RKO (cell line): ENCODE measurements at regions not wholly inside any gene's neighbourhood (a gene's known extent, or its start where the extent isn't known, plus 50 kb on each side); places are given as distances from the start of the nearest gene placed in this dataset.

Source experiments
- DNase-seq: peaks from one replicate; pipeline ENCODE4 v3.0.0-alpha.2; 2016; ENCODE audit warnings: low spot score

- DNase-seq, result no peak
Observed at GRCh38 chr4:106429885-106430284, 61.3 kb upstream of the GIMD1 start.

GRCh38 chr4:106426069-106426468 is 57.5 kb upstream of the GIMD1 start:
- DNase-seq, result no peak

GRCh38 chr4:106425576-106425975 is 57.0 kb upstream of the GIMD1 start:
- DNase-seq, result no peak

- no peak for DNase-seq
Observed at GRCh38 chr4:106424426-106424825, 55.8 kb upstream of the GIMD1 start.

- no peak for DNase-seq
Observed at GRCh38 chr4:106423791-106424190, 55.2 kb upstream of the GIMD1 start.

GRCh38 chr4:106422766-106423165 is 54.2 kb upstream of the GIMD1 start:
- DNase-seq, result no peak

- no peak for DNase-seq
Observed at GRCh38 chr4:106421441-106422296, 53.1 kb upstream of the GIMD1 start.

- DNase-seq, result no peak
Observed at GRCh38 chr4:106418444-106418843, 49.9 kb upstream of the GIMD1 start.
